CD4-positive, alpha-beta T cell treated with Interleukin-12 subunit alpha and Interleukin-12 subunit beta, for 1 hour (primary cell): ENCODE measurements at regions not wholly inside any gene's neighbourhood (a gene's known extent, or its start where the extent isn't known, plus 50 kb on each side); places are given as distances from the start of the nearest gene placed in this dataset.
"Not testable (repeated sequence)": the region's sequence is repeated elsewhere in the genome, so short reads cannot be mapped to it uniquely, and the experiment has no call there.

Experiments used
- DNase-seq: peaks from one replicate; pipeline ENCODE4 v3.0.0-alpha.2; 2020

- DNase-seq, result no peak
Observed at GRCh38 chr17:53475002-53475401, 347.7 kb upstream of the KIF2B start.

DNA sequence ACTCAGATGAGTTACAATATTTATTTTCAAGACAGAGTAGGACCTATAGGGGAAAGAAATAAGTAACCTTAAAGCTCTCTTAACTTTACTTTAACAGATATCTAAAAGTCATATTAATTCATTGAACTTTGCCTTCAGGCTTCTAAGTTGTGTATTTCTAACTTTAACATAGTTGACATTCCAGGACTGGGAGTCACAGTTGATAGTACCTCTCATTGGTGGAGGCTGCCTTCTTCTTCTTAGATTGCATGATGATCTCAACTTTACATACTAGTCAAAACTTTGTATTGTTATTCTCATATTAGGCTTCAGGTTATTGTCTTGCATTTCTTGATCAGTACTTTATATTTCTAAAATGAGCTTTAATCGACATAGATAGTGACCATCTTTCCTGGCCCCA is 350.1 kb upstream of the KIF2B start:
- DNase-seq, result no peak

DNA sequence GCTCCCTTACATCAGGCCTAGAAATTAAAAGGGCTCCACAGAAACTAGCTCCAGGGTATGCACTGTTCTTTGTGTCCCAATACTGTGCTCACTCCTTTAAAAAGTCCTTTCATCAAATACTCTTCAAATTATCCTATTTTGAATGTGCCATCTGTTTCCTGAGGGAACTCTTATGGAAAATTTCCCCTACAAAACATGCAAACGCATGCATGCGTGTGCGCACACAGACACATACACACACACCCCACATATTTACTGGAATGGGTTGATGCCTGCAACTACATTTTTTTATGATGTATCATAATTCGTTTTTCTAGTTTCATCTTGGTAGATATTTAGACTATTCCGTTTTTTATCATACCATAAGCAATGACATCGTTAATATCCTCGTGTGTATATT is 351.2 kb upstream of the KIF2B start:
- no peak for DNase-seq

GRCh38 chr17:53470626-53471025 is 352.1 kb upstream of the KIF2B start:
- no peak for DNase-seq

- DNase-seq, result no peak
Observed at GRCh38 chr17:53466733-53467132, 356.0 kb upstream of the KIF2B start.

DNA sequence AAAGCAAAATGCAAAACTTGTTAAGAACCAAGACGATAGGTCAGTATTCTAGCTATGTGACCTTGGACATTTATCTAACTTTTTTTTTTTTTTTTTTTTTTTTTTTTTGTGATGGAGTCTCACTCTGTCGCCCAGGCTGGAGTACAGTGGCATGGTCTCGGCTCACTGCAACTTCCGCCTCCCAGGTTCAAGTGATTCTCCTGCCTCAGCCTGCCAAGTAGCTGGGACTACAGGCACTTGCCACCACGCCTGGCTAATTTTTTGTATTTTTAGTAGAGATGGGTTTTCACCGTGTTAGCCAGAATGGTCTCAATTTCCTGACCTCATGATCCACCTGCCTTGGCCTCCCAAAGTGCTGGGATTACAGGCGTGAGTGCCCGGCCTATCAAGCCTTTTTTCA is 358.3 kb upstream of the KIF2B start:
- not testable (repeated sequence) for DNase-seq

- no peak for DNase-seq
Observed at GRCh38 chr17:53463363-53463762, 359.4 kb upstream of the KIF2B start.

GRCh38 chr17:53462393-53462811 is 360.3 kb upstream of the KIF2B start:
- DNase-seq, result no peak

DNA sequence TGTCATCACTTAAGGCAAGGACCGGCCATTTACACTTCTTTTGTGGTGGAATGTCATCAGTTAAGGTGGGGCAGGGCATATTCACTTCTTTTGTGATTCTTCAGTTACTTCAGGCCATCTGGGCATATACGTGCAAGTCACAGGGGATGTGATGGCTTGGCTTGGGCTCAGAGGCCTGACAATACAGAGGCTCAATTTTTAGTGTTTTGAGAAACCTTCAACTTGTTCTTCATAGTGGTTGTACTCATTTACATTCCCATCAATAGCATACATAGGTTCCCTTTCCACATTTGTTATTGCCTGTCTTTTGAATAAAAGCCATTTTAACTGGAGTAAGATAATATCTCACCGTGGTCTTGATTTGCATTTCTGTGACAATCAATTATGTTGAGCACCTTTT is 366.8 kb upstream of the KIF2B start:
- not testable (repeated sequence) for DNase-seq

GRCh38 chr17:53454337-53454736 is 368.4 kb upstream of the KIF2B start:
- no peak for DNase-seq

DNA sequence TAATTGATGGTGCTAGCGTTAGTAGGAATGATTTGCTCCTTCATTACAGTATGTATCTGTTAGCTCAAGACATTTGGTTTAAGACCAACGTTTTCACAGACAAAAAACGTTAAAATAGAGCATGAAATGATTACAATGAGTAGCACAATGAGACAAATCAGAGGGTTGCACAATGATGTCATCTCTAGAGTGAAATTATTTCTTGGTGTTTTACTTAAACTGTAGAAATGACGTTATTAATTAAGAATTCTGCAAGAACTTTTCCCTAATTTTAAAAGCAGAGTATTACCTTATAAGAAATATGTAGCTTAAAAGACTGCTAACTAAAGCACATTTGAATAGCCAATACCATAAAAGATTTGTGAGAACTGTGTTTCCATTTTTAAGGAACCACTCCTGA is 373.4 kb upstream of the KIF2B start:
- no peak for DNase-seq

DNA sequence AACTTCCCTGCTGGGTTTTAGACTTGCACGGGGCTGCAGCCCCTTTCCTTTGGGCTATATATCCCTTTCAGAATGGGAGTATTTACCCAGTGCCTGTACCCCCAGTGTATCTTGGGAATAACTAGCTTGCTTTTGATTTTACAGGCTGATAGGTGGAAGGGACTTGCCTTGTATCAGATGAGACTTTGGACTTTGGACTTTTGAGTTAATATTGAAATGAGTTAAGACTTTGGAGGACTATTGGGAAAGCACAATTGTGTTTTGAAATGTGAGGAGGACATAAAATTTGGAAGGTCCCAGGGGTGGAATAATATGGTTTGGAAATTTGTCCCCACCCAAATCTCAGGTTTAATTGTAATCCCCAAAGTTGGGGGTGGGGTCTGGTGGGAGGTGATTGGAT is 393.8 kb upstream of the KIF2B start:
- DNase-seq, result no peak

- no peak for DNase-seq
Observed at GRCh38 chr17:53426505-53426904, 396.2 kb upstream of the KIF2B start.

DNA sequence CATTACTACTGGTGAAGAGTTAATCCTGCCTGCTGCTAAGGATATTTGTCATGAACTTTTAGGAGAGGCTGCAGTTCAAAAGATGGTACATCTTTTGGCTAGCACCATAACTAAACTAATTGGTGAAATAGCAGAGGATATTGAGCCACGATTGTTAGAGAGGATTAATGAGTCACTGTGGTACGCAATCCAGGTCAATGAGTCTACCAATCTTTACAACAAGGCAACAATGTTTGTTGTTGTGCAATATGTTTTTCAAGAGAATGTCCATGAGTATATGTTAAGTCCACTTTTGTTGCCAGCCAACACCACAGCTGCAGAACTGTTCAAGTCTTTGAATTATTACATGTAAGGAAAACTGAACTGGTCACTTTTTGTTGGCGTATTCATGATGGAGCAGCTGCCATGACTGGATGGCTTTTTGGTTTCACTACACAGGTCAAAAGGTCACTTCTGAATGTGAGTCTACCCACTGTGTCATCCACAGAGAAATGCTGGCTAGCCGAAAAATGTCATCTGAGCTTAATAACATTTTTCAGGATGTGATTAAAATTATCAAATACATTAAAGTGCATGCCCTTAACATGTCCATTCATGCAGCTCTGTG is 402.6 kb upstream of the KIF2B start:
- DNase-seq, result no peak

DNA sequence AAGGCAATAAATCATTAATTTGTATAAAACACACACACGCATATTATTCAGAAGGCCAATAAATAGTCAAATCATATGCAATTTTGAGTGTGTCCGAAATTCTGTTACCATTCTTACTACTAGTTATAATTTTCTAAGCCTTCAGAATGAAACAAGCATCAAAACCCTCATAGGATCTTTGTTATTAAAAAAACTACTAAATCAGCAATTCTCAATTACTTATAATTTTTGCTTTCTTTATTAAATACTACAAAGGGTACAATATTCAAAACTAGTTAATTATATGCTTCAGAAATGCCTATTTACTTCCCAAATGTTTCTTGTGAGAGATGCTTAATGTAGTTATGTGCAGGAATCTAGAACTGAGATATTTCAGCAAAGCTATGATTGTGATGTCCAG is 413.1 kb upstream of the KIF2B start:
- no peak for DNase-seq

DNA sequence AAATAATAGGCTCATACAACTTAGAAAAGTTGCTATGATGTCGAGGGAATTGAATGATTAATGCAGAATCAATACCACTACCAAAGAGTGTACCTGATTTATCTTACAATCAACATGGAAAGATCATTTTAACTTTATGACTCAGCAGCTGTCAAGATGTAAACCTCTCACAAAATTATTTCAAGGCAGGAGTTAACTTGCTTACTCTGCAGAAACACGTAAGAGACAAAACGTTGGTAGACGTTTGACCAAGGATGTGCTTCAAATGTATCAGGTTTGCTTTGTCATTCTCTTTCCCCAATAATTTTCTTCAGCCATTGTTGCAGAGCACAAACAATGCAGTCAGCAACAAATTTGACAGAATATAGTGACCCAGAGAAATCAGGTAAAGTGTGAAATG is 415.8 kb upstream of the KIF2B start:
- DNase-seq, result no peak

DNA sequence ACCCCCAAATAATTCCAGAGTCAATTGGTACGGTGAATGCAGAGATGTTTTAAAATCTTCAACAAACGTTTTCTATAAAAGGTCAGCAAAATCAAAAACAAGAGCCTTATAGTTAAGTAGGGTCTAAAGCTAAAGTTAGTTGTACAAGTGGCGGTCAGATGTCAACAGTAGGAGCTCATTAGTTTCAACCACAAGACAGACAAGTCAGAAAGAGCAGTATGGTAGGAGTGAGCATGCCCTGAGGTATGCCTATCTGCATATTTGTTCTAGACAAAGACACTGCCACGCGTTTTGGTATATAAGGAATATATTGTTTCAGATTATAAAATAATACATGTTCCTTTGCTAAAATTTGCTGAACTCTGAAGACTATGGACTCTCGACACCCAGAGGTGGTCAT is 431.5 kb upstream of the KIF2B start:
- no peak for DNase-seq

DNA sequence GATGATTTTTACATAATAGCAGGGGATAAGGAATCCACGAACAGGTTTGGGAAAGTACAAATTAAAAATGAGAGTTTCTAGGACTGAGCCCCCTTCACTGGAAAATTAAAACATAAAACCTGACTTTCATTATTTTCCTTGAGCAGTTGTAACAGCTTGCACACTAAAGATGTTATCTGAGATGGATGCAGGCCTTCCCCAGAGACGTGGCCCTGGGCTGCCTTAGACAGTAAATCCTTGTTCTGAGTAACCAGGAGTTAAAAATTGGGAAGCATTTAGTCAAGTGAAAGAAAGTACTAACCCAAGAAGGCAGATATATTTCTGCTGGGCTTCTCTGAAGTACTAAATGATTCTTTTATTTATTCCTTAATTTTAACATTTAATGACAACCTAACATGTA is 432.2 kb upstream of the KIF2B start:
- DNase-seq, result no peak

- no peak for DNase-seq
Observed at GRCh38 chr17:53387745-53388144, 435.0 kb upstream of the KIF2B start.

DNA sequence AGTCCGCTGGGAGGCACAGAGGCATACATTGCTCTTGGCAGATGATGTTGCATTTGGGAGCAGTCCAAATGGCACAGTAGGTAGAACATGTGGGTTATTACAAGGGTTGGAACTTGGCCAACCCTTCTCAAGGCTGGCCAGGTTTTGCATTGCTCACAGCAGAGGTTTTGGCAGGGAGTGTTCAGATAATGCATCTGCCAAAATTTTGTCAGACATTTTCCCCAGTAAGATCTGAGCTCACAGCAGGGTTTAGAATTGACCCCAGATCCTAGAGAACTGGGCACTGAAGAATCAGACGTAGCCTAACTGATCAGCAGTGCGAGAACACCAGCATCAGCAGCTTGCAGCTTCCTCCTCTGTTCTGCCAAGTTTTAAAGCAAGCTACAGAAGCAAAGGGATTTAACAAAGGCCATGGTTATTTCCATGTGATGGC is 468.8 kb upstream of the KIF2B start:
- DNase-seq, result no peak

GRCh38 chr17:53344778-53345177 is 477.9 kb upstream of the KIF2B start:
- no peak for DNase-seq

- DNase-seq, result no peak
Observed at GRCh38 chr17:53336281-53336680, 486.4 kb upstream of the KIF2B start.

DNA sequence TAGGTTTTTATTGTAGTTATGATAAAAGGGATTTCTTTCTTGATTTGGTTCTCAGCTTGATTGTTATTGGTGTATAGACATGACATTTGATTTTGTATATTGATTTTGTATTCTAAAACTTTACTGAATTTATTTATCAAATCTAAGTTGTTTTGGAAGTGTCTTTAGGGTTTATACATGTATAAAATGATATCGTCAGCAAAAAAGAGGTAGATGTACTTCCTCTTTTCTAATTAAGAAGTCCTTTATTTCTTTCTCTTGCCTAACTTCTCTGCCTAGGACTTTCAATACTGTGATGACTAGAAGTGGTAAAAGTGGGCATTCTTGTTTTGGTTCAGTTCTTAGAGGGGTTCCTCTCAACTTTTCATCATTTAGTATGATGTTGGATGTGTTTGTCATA is 487.3 kb upstream of the KIF2B start:
- DNase-seq, result no peak

- DNase-seq, result no peak
Observed at GRCh38 chr17:53330756-53331155, 492.0 kb upstream of the KIF2B start.

DNA sequence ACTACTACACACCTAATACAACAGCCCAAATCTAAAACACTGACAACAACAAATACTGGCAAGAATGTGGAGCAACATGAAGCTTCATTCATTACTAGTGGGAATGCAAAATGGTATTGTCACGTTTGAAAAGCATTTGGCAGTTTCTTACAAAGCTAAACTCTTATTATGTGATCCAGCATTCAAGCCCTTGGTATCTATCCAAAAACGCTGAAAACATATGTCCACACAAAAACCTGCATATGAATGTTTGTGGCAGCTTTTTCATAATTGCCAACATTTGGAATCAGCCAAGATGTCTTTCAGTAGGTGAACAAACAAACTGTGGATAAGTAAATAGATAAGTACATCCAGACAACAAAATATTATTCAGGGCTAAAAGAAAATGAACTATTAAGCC is 501.1 kb upstream of the KIF2B start:
- no peak for DNase-seq

DNA sequence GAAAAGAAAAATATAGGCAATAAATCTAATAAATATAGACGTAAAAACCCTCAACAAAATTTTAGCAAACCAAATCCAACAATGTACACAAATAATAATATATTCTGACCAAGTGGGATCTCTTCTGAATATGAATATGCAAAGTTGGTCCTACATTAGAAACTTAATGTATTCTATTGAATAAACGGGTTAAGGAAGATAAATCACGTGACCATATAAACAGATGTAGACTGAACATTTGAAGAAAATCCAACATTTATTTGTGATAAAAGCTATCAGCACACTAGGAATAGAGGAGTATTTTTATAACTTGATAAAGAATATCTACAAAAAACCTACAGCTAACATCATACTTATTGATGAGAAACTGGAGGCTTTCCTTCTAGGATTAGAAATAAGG is 502.8 kb upstream of the KIF2B start:
- no peak for DNase-seq
